K562 (cell line): ENCODE measurements at regions not wholly inside any gene's neighbourhood (a gene's known extent, or its start where the extent isn't known, plus 50 kb on each side); places are given as distances from the start of the nearest gene placed in this dataset.

Experiments used
- NUFIP1 ChIP-seq: fragments of 450-650 bp; IDR thresholded peaks from 2 replicates; pipeline ENCODE4 v1.6.1; 2018; ENCODE audit not compliant: partially characterized antibody
- TGIF2 ChIP-seq: sonication (generic); formaldehyde crosslinking; IDR thresholded peaks from 2 replicates; pipeline ENCODE4 v1.8.1; 2022; ENCODE audit warnings: mild to moderate bottlenecking, missing genetic modification reagents, moderate library complexity
- ZNF609 ChIP-seq: sonication (generic); formaldehyde crosslinking; IDR thresholded peaks from 2 replicates; pipeline ENCODE4 v1.8.1; 2023; ENCODE audit warnings: missing genetic modification reagents, mild to moderate bottlenecking, borderline replicate concordance
- TF ChIP-seq, protein P1 (sequence below): fragments of 200-600 bp; sonication (generic); IDR thresholded peaks from one replicate; pipeline ENCODE4 v1.6.1; 2012; ENCODE audit warnings: mild to moderate bottlenecking, low read depth, low read length, inconsistent platforms
- TF ChIP-seq, protein P2 (sequence below), 2 experiments: fragments of 450-650 bp; conservative IDR thresholded peaks; 2 replicates each; pipeline ENCODE4 v1.6.1; 2017; ENCODE audit warnings: mild to moderate bottlenecking in 2 of 2, moderate library complexity in 2 of 2

- TF ChIP-seq, protein P1, sequence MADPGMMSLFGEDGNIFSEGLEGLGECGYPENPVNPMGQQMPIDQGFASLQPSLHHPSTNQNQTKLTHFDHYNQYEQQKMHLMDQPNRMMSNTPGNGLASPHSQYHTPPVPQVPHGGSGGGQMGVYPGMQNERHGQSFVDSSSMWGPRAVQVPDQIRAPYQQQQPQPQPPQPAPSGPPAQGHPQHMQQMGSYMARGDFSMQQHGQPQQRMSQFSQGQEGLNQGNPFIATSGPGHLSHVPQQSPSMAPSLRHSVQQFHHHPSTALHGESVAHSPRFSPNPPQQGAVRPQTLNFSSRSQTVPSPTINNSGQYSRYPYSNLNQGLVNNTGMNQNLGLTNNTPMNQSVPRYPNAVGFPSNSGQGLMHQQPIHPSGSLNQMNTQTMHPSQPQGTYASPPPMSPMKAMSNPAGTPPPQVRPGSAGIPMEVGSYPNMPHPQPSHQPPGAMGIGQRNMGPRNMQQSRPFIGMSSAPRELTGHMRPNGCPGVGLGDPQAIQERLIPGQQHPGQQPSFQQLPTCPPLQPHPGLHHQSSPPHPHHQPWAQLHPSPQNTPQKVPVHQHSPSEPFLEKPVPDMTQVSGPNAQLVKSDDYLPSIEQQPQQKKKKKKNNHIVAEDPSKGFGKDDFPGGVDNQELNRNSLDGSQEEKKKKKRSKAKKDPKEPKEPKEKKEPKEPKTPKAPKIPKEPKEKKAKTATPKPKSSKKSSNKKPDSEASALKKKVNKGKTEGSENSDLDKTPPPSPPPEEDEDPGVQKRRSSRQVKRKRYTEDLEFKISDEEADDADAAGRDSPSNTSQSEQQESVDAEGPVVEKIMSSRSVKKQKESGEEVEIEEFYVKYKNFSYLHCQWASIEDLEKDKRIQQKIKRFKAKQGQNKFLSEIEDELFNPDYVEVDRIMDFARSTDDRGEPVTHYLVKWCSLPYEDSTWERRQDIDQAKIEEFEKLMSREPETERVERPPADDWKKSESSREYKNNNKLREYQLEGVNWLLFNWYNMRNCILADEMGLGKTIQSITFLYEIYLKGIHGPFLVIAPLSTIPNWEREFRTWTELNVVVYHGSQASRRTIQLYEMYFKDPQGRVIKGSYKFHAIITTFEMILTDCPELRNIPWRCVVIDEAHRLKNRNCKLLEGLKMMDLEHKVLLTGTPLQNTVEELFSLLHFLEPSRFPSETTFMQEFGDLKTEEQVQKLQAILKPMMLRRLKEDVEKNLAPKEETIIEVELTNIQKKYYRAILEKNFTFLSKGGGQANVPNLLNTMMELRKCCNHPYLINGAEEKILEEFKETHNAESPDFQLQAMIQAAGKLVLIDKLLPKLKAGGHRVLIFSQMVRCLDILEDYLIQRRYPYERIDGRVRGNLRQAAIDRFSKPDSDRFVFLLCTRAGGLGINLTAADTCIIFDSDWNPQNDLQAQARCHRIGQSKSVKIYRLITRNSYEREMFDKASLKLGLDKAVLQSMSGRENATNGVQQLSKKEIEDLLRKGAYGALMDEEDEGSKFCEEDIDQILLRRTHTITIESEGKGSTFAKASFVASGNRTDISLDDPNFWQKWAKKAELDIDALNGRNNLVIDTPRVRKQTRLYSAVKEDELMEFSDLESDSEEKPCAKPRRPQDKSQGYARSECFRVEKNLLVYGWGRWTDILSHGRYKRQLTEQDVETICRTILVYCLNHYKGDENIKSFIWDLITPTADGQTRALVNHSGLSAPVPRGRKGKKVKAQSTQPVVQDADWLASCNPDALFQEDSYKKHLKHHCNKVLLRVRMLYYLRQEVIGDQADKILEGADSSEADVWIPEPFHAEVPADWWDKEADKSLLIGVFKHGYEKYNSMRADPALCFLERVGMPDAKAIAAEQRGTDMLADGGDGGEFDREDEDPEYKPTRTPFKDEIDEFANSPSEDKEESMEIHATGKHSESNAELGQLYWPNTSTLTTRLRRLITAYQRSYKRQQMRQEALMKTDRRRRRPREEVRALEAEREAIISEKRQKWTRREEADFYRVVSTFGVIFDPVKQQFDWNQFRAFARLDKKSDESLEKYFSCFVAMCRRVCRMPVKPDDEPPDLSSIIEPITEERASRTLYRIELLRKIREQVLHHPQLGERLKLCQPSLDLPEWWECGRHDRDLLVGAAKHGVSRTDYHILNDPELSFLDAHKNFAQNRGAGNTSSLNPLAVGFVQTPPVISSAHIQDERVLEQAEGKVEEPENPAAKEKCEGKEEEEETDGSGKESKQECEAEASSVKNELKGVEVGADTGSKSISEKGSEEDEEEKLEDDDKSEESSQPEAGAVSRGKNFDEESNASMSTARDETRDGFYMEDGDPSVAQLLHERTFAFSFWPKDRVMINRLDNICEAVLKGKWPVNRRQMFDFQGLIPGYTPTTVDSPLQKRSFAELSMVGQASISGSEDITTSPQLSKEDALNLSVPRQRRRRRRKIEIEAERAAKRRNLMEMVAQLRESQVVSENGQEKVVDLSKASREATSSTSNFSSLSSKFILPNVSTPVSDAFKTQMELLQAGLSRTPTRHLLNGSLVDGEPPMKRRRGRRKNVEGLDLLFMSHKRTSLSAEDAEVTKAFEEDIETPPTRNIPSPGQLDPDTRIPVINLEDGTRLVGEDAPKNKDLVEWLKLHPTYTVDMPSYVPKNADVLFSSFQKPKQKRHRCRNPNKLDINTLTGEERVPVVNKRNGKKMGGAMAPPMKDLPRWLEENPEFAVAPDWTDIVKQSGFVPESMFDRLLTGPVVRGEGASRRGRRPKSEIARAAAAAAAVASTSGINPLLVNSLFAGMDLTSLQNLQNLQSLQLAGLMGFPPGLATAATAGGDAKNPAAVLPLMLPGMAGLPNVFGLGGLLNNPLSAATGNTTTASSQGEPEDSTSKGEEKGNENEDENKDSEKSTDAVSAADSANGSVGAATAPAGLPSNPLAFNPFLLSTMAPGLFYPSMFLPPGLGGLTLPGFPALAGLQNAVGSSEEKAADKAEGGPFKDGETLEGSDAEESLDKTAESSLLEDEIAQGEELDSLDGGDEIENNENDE: no peak
- TF ChIP-seq NUFIP1: no peak
- TF ChIP-seq TGIF2: no peak
- TF ChIP-seq, protein P2, sequence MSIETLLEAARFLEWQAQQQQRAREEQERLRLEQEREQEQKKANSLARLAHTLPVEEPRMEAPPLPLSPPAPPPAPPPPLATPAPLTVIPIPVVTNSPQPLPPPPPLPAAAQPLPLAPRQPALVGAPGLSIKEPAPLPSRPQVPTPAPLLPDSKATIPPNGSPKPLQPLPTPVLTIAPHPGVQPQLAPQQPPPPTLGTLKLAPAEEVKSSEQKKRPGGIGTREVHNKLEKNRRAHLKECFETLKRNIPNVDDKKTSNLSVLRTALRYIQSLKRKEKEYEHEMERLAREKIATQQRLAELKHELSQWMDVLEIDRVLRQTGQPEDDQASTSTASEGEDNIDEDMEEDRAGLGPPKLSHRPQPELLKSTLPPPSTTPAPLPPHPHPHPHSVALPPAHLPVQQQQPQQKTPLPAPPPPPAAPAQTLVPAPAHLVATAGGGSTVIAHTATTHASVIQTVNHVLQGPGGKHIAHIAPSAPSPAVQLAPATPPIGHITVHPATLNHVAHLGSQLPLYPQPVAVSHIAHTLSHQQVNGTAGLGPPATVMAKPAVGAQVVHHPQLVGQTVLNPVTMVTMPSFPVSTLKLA (conservative IDR thresholded peaks at IDR 0.05): no peak
- no peak for TF ChIP-seq ZNF609
Observed at GRCh38 chr10:109202111-109202510, 721.2 kb downstream of the XPNPEP1 start (continued).
